Thyroid gland (tissue), 4 donors: ENCODE measurements at regions not wholly inside any gene's neighbourhood (a gene's known extent, or its start where the extent isn't known, plus 50 kb on each side); places are given as distances from the start of the nearest gene placed in this dataset.

ENCODE experiments used
- DNase-seq, 2 donors: peaks; one replicate each; pipeline ENCODE4 v3.0.0-alpha.2; 2019
- H3K27ac ChIP-seq, 3 donors: fragments of 200-600 bp; sonication (generic); 1 replicate in 2 of 3; 2 replicates in 1 of 3; pipeline ENCODE4 v1.5.1; 2016 to 2019; ENCODE audit warnings: mild to moderate bottlenecking in 1 of 3, moderate library complexity in 1 of 3
- H3K27me3 ChIP-seq: fragments of 200-600 bp; sonication (generic); one replicate; pipeline ENCODE4 v1.5.1; 2019
- H3K36me3 ChIP-seq, 2 donors: fragments of 200-600 bp; sonication (generic); one replicate each; pipeline ENCODE4 v1.5.1; 2016 to 2019
- H3K4me1 ChIP-seq, 2 donors: fragments of 200-600 bp; sonication (generic); one replicate each; pipeline ENCODE4 v1.5.1; 2017 to 2019
- H3K4me3 ChIP-seq, 3 donors: fragments of 200-600 bp; sonication (generic); replicated peaks in 1 of 3; 1 replicate in 2 of 3; 2 replicates in 1 of 3; pipeline ENCODE4 v1.5.1; 2016; ENCODE audit warnings: mild to moderate bottlenecking in 1 of 3
- H3K9me3 ChIP-seq: fragments of 200-600 bp; sonication (generic); one replicate; pipeline ENCODE4 v1.5.1; 2017
- POLR2A ChIP-seq, 2 donors: fragments of 450-650 bp; IDR thresholded peaks; one replicate each; pipeline ENCODE4 v1.6.1; 2017; ENCODE audit warnings: antibody characterized with exemption in 2 of 2, mild to moderate bottlenecking in 2 of 2, moderate library complexity in 1 of 2
- WGBS, 2 donors: methylation state at CpG; one replicate each; pipeline ENCODE4 v1.1.5; 2017; 5-methylcytosine and 5-hydroxymethylcytosine counted together
- intact Hi-C: fragments of 100-400 bp; cut with DNase I; formaldehyde crosslinking; loops from one replicate; pipeline ENCODE4 v1.15.1; 2023
- TF ChIP-seq, protein P1 (sequence below), 6 experiments: fragments of 200-600 bp in 3 of 6; fragments of 450-650 bp in 3 of 6; sonication (generic) in 3 of 6; IDR thresholded peaks; one replicate each; pipeline ENCODE4 v1.5.1; 2016 to 2019; ENCODE audit warnings: antibody characterized with exemption in 6 of 6, mild to moderate bottlenecking in 2 of 6, inconsistent platforms in 1 of 6, moderate library complexity in 1 of 6

DNA sequence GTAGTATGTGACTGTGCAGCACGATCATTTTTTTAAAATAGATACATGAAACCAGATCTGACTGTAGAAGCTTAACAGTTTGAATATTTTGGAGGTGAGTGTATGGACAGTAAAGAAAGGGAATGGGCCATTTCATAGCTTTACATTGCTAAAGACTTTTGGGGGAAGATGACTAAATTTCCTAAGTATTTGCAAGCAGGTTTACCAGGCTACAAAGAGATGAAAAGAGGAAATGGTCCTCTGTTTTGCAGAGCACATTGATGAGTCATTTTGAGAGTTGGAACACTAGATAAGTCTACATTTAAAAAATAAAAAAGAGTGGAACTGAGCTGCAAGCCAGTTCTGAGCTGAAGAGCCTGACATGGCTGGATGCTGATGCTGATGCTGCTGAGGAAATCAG lies 115.7 kb upstream of the LRATD1 start:
- no peak for DNase-seq
- 91 to 94% methylated on average over 1 of the region's 1 CpG for WGBS, 2 donors
- H3K9me3 ChIP-seq = no peaks in the 10 kb centered on the region
- TF ChIP-seq, protein P1, sequence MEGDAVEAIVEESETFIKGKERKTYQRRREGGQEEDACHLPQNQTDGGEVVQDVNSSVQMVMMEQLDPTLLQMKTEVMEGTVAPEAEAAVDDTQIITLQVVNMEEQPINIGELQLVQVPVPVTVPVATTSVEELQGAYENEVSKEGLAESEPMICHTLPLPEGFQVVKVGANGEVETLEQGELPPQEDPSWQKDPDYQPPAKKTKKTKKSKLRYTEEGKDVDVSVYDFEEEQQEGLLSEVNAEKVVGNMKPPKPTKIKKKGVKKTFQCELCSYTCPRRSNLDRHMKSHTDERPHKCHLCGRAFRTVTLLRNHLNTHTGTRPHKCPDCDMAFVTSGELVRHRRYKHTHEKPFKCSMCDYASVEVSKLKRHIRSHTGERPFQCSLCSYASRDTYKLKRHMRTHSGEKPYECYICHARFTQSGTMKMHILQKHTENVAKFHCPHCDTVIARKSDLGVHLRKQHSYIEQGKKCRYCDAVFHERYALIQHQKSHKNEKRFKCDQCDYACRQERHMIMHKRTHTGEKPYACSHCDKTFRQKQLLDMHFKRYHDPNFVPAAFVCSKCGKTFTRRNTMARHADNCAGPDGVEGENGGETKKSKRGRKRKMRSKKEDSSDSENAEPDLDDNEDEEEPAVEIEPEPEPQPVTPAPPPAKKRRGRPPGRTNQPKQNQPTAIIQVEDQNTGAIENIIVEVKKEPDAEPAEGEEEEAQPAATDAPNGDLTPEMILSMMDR (IDR thresholded peaks at IDR 0.05) = no peak
- no peak for TF ChIP-seq POLR2A (IDR thresholded peaks at IDR 0.05)
- no peaks in the 10 kb centered on the region for H3K4me1 ChIP-seq
- intact Hi-C loops = no loop called here
- H3K27me3 ChIP-seq = no peaks in the 10 kb centered on the region
- no peak overlapping the region for H3K4me3 ChIP-seq
- no peaks in the 10 kb centered on the region for H3K36me3 ChIP-seq
- H3K27ac ChIP-seq = no peak overlapping the region

DNA sequence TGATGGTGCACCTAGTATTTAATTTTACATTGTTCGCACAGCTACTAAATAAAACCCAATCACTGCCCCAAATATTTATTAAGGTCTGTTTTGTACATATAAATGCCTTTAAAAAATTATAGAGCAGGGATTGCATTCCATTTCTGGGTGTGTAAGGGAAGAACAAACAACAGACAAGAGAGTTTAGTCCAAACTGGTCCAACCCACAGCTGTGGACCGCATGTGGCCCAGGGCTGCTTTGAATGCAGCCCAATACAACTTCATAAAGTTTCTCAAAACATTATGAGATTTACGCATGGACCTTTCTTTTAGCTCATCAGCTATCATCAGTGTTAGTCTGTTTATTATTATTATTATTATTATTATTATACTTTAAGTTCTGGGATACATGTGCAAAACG lies 114.8 kb upstream of the LRATD1 start:
- Histone ChIP-seq H3K4me1 (no peaks in the 10 kb centered on the region), H3K9me3 (no peaks in the 10 kb centered on the region), H3K36me3 (no peaks in the 10 kb centered on the region), H3K27me3 (no peaks in the 10 kb centered on the region), H3K4me3 (no peak overlapping the region), H3K27ac (no peak overlapping the region)
- TF ChIP-seq, protein P1 (IDR thresholded peaks at IDR 0.05) = no peak
- TF ChIP-seq POLR2A (IDR thresholded peaks at IDR 0.05) = no peak
- 92 to 93% methylated on average over 4 of the region's 4 CpGs for WGBS, 2 donors
- intact Hi-C loops = no loop called here
- DNase-seq = no peak

DNA sequence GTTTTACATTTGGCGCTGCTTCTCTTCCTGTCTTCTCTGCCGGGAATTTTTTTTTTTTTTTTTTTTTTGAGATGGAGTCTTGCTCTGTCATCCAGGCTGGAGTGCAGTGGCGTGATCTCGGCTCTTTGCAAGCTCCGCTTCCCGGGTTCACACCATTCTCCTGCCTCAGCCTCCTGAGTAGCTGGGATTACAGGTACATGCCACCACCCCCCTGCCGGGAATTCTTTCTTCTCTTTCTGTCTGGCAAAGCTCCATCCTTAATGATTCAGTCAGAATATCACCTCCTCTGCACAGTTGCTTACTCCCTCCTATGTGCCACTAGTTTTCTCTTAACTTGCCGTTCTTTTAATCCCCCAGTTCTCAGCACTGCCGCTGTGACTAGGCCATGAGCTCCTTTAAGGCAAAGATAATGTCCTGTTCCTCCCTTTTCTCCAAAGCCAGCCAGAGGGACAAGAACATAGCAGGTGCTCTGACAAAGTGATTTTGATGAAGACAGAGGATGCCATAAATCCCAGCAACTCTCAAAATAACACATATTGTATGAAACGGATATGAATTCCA lies 112.1 kb upstream of the LRATD1 start:
- intact Hi-C loops = no loop called here
- WGBS, 2 donors = 78 to 89% methylated on average over 10 of the region's 10 CpGs
- TF ChIP-seq, protein P1 (IDR thresholded peaks at IDR 0.05) = no peak
- no peak for TF ChIP-seq POLR2A (IDR thresholded peaks at IDR 0.05)
- Histone ChIP-seq H3K27me3 (no peaks in the 10 kb centered on the region), H3K4me3 (no peak overlapping the region), H3K27ac (no peak overlapping the region), H3K36me3 (no peaks in the 10 kb centered on the region), H3K9me3 (no peaks in the 10 kb centered on the region), H3K4me1 (no peaks in the 10 kb centered on the region)
- no peak for DNase-seq

DNA sequence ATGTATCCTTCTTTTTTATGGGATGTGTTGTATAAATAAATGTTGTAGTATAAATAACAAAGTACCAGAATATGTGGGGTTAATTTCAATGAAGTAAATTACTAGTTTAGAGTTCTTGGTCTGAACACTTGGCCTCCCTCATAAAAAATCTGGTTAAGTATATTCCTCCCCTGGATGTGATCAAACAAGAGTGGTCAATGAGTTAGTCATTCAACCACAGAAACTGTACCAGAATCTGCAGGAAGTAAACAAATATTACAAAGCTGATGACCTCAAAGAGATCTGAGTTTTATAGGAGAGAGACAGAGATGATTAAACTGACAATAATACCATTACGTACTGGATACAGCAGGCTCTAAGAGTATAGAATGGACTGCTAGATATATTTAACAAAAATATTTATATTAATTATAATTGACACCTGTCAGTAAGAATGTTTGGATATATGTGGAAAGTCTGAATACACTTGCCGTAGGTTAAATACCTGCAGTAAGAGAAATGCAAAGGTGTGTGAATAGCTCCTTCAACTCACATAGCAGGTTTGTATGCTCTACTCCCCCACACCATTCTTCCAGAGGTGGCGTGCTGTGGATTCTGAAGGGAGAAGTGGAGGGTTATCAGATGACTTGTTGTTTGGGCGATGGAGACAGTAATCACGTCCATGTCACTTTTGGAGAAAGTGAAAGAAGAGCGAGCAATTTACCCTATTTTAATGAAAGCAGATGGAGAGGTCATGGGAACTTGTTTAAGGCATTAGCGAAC lies 108.3 kb upstream of the LRATD1 start:
- 72 to 75% methylated on average over 7 of the region's 7 CpGs for WGBS, 2 donors
- TF ChIP-seq, protein P1 (IDR thresholded peaks at IDR 0.05) = no peak
- no peak for TF ChIP-seq POLR2A (IDR thresholded peaks at IDR 0.05)

DNA sequence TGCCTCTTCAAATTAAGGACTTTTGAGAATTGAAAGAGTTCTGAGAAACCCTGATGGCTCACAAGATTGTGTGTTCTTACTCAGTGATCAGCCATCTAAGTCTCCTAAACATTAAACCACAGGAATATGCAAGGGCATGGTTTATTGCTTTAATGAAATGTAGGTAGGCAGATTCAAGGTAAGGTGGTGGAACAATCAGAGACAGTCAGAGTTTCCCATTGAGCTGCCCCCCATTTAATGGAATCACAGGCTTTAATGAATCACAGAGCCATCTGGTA lies 107.8 kb upstream of the LRATD1 start:
- Histone ChIP-seq H3K9me3 (no peaks in the 10 kb centered on the region), H3K4me1 (no peaks in the 10 kb centered on the region), H3K27me3 (no peaks in the 10 kb centered on the region), H3K36me3 (no peaks in the 10 kb centered on the region), H3K27ac (no peak overlapping the region), H3K4me3 (no peak overlapping the region)
- no peak for DNase-seq
- TF ChIP-seq POLR2A (IDR thresholded peaks at IDR 0.05) = no peak
- TF ChIP-seq, protein P1 (IDR thresholded peaks at IDR 0.05) = no peak
- intact Hi-C loops = no loop called here

More for the DNA sequence above, 108.3 kb upstream of the LRATD1 start:
- intact Hi-C loops = no loop called here
- no peaks in the 10 kb centered on the region for H3K4me1 ChIP-seq
- H3K9me3 ChIP-seq = no peaks in the 10 kb centered on the region
- H3K27me3 ChIP-seq = no peaks in the 10 kb centered on the region
- no peaks in the 10 kb centered on the region for H3K36me3 ChIP-seq
- DNase-seq = no peak
- H3K27ac ChIP-seq = no peak overlapping the region
- H3K4me3 ChIP-seq = no peak overlapping the region
